PC-9 (cell line): ENCODE measurements at regions not wholly inside any gene's neighbourhood (a gene's known extent, or its start where the extent isn't known, plus 50 kb on each side); places are given as distances from the start of the nearest gene placed in this dataset.

Experiments
- CTCF ChIP-seq: fragments of 200-600 bp; sonication (generic); conservative IDR thresholded peaks from 2 replicates; pipeline ENCODE4 v1.6.1; 2017; ENCODE audit warnings: mixed run types, antibody characterized with exemption, mild to moderate bottlenecking, moderate library complexity
- EZH2 ChIP-seq: fragments of 200-600 bp; sonication (generic); IDR thresholded peaks from 2 replicates; pipeline ENCODE4 v1.8.0; 2017; ENCODE audit warnings: antibody characterized with exemption, low read depth

DNA sequence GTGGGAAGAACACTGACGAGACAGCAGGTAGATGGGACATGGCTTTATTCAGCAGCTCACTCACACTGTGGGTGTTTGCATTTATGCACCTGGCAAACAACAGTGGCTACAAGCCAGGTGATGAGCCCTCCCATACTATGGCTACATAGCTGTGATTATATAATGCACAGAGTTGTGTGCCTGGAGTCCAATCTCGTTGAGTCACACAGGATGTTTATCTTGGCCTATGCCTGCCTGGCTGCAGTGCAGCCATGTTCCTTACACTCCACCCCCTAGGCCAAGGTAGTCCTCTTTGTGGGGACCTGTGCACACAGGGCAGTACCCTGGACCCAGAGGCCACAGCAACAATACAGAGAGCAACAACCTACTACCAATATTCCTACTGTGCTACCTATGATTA lies 1643.8 kb downstream of the MRPL39 start:
- TF ChIP-seq EZH2 (no peak), CTCF (no peak)
